CD4-positive, alpha-beta T cell treated with Interleukin-4 for 4 hours (primary cell): ENCODE measurements at regions not wholly inside any gene's neighbourhood (a gene's known extent, or its start where the extent isn't known, plus 50 kb on each side); places are given as distances from the start of the nearest gene placed in this dataset.

ENCODE experiments used
- DNase-seq: peaks from one replicate; pipeline ENCODE4 v3.0.0-alpha.2; 2020

- no peak for DNase-seq
These were observed 194.8 kb upstream of the BLID start for GRCh38 chr11:122310766-122311165.

- DNase-seq, result no peak
These were observed 193.4 kb upstream of the BLID start for GRCh38 chr11:122309262-122309925.

- no peak for DNase-seq
These were observed 192.2 kb upstream of the BLID start for GRCh38 chr11:122308226-122308625.

GRCh38 chr11:122307476-122308035 lies 191.5 kb upstream of the BLID start:
- DNase-seq, result no peak

- no peak for DNase-seq
These were observed 190.9 kb upstream of the BLID start for GRCh38 chr11:122306831-122307391.

GRCh38 chr11:122305426-122306320 lies 189.7 kb upstream of the BLID start:
- no peak for DNase-seq

- no peak for DNase-seq
These were observed 189.0 kb upstream of the BLID start for GRCh38 chr11:122304973-122305372.

- DNase-seq, result no peak
These were observed 188.3 kb upstream of the BLID start for GRCh38 chr11:122304306-122304705.

GRCh38 chr11:122294041-122294440 lies 178.0 kb upstream of the BLID start:
- DNase-seq, result no peak

GRCh38 chr11:122293296-122294023 lies 177.4 kb upstream of the BLID start:
- DNase-seq, result no peak

- no peak for DNase-seq
These were observed 171.4 kb upstream of the BLID start for GRCh38 chr11:122287401-122287800.

- DNase-seq, result no peak
These were observed 169.3 kb upstream of the BLID start for GRCh38 chr11:122285070-122285988.

GRCh38 chr11:122280870-122281269 lies 164.9 kb upstream of the BLID start:
- DNase-seq, result no peak

GRCh38 chr11:122279194-122279593 lies 163.2 kb upstream of the BLID start:
- DNase-seq, result no peak

GRCh38 chr11:122277493-122277892 lies 161.5 kb upstream of the BLID start:
- no peak for DNase-seq

GRCh38 chr11:122276221-122276620 lies 160.2 kb upstream of the BLID start:
- no peak for DNase-seq

GRCh38 chr11:122275508-122275907 lies 159.5 kb upstream of the BLID start:
- no peak for DNase-seq

- DNase-seq, result no peak
These were observed 157.6 kb upstream of the BLID start for GRCh38 chr11:122273476-122274191.

GRCh38 chr11:122271745-122272144 lies 155.7 kb upstream of the BLID start:
- DNase-seq, result no peak

GRCh38 chr11:122271137-122271536 lies 155.1 kb upstream of the BLID start:
- DNase-seq, result no peak

GRCh38 chr11:122270535-122270934 lies 154.5 kb upstream of the BLID start:
- DNase-seq, result no peak
